ENCODE measurements at regions not wholly inside any gene's neighbourhood (a gene's known extent, or its start where the extent isn't known, plus 50 kb on each side); places are given as distances from the start of the nearest gene placed in this dataset.

- ATAC-seq: no peak
These were observed 54.0 kb upstream of the GTF3A start for GRCh38 chr13:27370305-27370872.

- no peak for ATAC-seq
These were observed 52.5 kb upstream of the GTF3A start for GRCh38 chr13:27371932-27372331.

- no peak for ATAC-seq
These were observed 51.5 kb upstream of the GTF3A start for GRCh38 chr13:27372896-27373295.

GRCh38 chr13:27374126-27374613, 50.2 kb upstream of the GTF3A start:
- peak; percentile 36 for ATAC-seq
